IMR-90 (cell line): ENCODE measurements at regions not wholly inside any gene's neighbourhood (a gene's known extent, or its start where the extent isn't known, plus 50 kb on each side); places are given as distances from the start of the nearest gene placed in this dataset.

ENCODE experiments used
- ATAC-seq: fragments of 200-7000 bp; cut with Tn5 transposase; 2 replicates; pipeline ENCODE4 v1.9.1; 2020; ENCODE audit warnings: low read depth, mild to moderate bottlenecking, moderate library complexity
- BruUV-seq: library from RNA; stranded (reverse); fragments of 400-500 nt; replicated peaks from 2 replicates; lab custom pipeline; 2021; lab: Mats Ljungman, UMichigan
- CTCF ChIA-PET: fragments of 300-600 bp; formaldehyde crosslinking; extraction: SDS; loops from one replicate; lab custom pipeline; 2021; ENCODE audit warnings: antibody characterized with exemption; lab: Yijun Ruan, JAX
- POLR2A ChIA-PET: fragments of 300-600 bp; sonication (Branson Sonifier 250); formaldehyde crosslinking; loops from one replicate; lab custom pipeline; 2022; ENCODE audit warnings: antibody characterized with exemption; ENCODE audit not compliant: unreplicated experiment; lab: Charles Lee
- DNase-seq: peaks from one replicate; pipeline ENCODE4 v3.0.0; 2013
- H2AFZ ChIP-seq: replicated peaks from 2 replicates; pipeline ENCODE3; 2013; ENCODE audit warnings: low read length, mild to moderate bottlenecking; ENCODE audit not compliant: poor library complexity
- H2AK5ac ChIP-seq: 2 replicates; pipeline ENCODE4 v1.6.1; 2013; ENCODE audit warnings: low read depth, low read length, inconsistent platforms
- H2AK9ac ChIP-seq: replicated peaks from 2 replicates; pipeline ENCODE3; 2013; ENCODE audit warnings: mild to moderate bottlenecking, low read depth, low read length, moderate library complexity; ENCODE audit not compliant: poor library complexity
- H2BK120ac ChIP-seq: 2 replicates; pipeline ENCODE4 v1.6.1; 2013; ENCODE audit warnings: low read depth, low read length, inconsistent platforms
- H2BK15ac ChIP-seq: 3 replicates; pipeline ENCODE4 v1.6.1; 2013; ENCODE audit warnings: low read depth, low read length, inconsistent platforms
- H2BK20ac ChIP-seq: 2 replicates; pipeline ENCODE4 v1.6.1; 2013; ENCODE audit warnings: low read depth, mild to moderate bottlenecking, inconsistent platforms, low read length, moderate library complexity
- H2BK5ac ChIP-seq: 2 replicates; pipeline ENCODE4 v1.6.1; 2013; ENCODE audit warnings: mild to moderate bottlenecking, low read depth, low read length, inconsistent platforms; ENCODE audit not compliant: poor library complexity, severe bottlenecking
- H3K14ac ChIP-seq: replicated peaks from 2 replicates; pipeline ENCODE4 v1.6.1; 2013; ENCODE audit warnings: low read depth, low read length, inconsistent platforms
- H3K18ac ChIP-seq: 2 replicates; pipeline ENCODE4 v1.6.1; 2013; ENCODE audit warnings: low read depth, low read length, control low read depth
- H3K23ac ChIP-seq: 2 replicates; pipeline ENCODE4 v1.6.1; 2013; ENCODE audit warnings: low read depth, low read length, inconsistent platforms
- H3K27ac ChIP-seq: 2 replicates; pipeline ENCODE4 v1.5.1; 2013; ENCODE audit warnings: mild to moderate bottlenecking, control low read depth, low read length; ENCODE audit not compliant: insufficient read depth
- H3K27me3 ChIP-seq: 2 replicates; pipeline ENCODE4 v1.6.1; 2013; ENCODE audit warnings: low read length; ENCODE audit not compliant: control insufficient read depth, insufficient read depth
- H3K36me3 ChIP-seq: 2 replicates; pipeline ENCODE4 v1.6.1; 2013; ENCODE audit warnings: low read length, mixed read lengths; ENCODE audit not compliant: control insufficient read depth, insufficient read depth
- H3K4ac ChIP-seq: 2 replicates; pipeline ENCODE4 v1.6.1; 2013; ENCODE audit warnings: low read depth, low read length, inconsistent platforms
- H3K4me1 ChIP-seq: 2 replicates; pipeline ENCODE4 v1.6.1; 2013; ENCODE audit warnings: low read length, mixed read lengths; ENCODE audit not compliant: control insufficient read depth, insufficient read depth
- H3K4me2 ChIP-seq: 2 replicates; pipeline ENCODE4 v1.6.1; 2013; ENCODE audit warnings: low read depth, mild to moderate bottlenecking, control low read depth, low read length, moderate library complexity
- H3K4me3 ChIP-seq: 2 replicates; pipeline ENCODE4 v1.5.1; 2013; ENCODE audit warnings: low read depth, mild to moderate bottlenecking, control low read depth, low read length, moderate library complexity; ENCODE audit not compliant: insufficient read depth
- H3K56ac ChIP-seq: 2 replicates; pipeline ENCODE4 v1.6.1; 2013; ENCODE audit warnings: low read length, inconsistent platforms; ENCODE audit not compliant: insufficient read depth; ENCODE audit errors: extremely low read depth
- H3K79me1 ChIP-seq, 2 experiments: 2 replicates each; pipeline ENCODE4 v1.6.1; 2013; ENCODE audit warnings: low read length in 2 of 2, inconsistent platforms in 1 of 2, low read depth in 1 of 2
- H3K9ac ChIP-seq: 2 replicates; pipeline ENCODE4 v1.6.1; 2013; ENCODE audit warnings: low read depth, low read length, control low read depth
- H3K9me1 ChIP-seq: 2 replicates; pipeline ENCODE4 v1.6.1; 2013; ENCODE audit warnings: low read length, inconsistent platforms; ENCODE audit not compliant: insufficient read depth
- H3K9me3 ChIP-seq: 2 replicates; pipeline ENCODE4 v1.6.1; 2013; ENCODE audit warnings: low read length; ENCODE audit not compliant: control insufficient read depth, insufficient read depth
- H4K20me1 ChIP-seq: 2 replicates; pipeline ENCODE4 v1.6.1; 2013; ENCODE audit warnings: low read length, inconsistent platforms; ENCODE audit not compliant: insufficient read depth
- H4K5ac ChIP-seq: 2 replicates; pipeline ENCODE4 v1.6.1; 2013; ENCODE audit warnings: mild to moderate bottlenecking, low read depth, low read length, control low read depth
- H4K8ac ChIP-seq, 2 experiments: 2 replicates each; pipeline ENCODE4 v1.6.1; 2013; ENCODE audit warnings: low read depth in 2 of 2, low read length in 2 of 2, control low read depth in 1 of 2, inconsistent platforms in 1 of 2
- H4K91ac ChIP-seq: 2 replicates; pipeline ENCODE4 v1.6.1; 2013; ENCODE audit warnings: low read depth, low read length, inconsistent platforms; ENCODE audit not compliant: insufficient read depth
- BHLHE40 ChIP-seq: fragments of 150-350 bp; IDR thresholded peaks from 2 replicates; pipeline ENCODE4 v1.6.1; 2016; ENCODE audit warnings: mild to moderate bottlenecking, low read depth, low read length
- CHD1 ChIP-seq: IDR thresholded peaks from 2 replicates; pipeline ENCODE4 v1.6.1; 2012; ENCODE audit warnings: low read depth, low read length, improper control_type of control experiment
- FOS ChIP-seq: fragments of 150-350 bp; IDR thresholded peaks from 2 replicates; pipeline ENCODE4 v1.6.1; 2016; ENCODE audit warnings: low read depth, low read length
- MAFK ChIP-seq: IDR thresholded peaks from 2 replicates; pipeline ENCODE4 v1.6.1; 2012; ENCODE audit warnings: low read depth, low read length, improper control_type of control experiment
- MAZ ChIP-seq: IDR thresholded peaks from 2 replicates; pipeline ENCODE4 v1.6.1; 2012; ENCODE audit warnings: low read depth, mild to moderate bottlenecking, low read length, improper control_type of control experiment, moderate library complexity, borderline replicate concordance
- MXI1 ChIP-seq: IDR thresholded peaks from 2 replicates; pipeline ENCODE4 v1.6.1; 2012; ENCODE audit warnings: low read depth, mild to moderate bottlenecking, low read length, moderate library complexity, borderline replicate concordance
- POLR2A ChIP-seq: IDR thresholded peaks from 2 replicates; pipeline ENCODE4 v1.6.1; 2012; ENCODE audit warnings: mild to moderate bottlenecking, low read depth, low read length
- RFX5 ChIP-seq: IDR thresholded peaks from 2 replicates; pipeline ENCODE4 v1.8.0; 2012; ENCODE audit warnings: low read depth, mild to moderate bottlenecking, low read length, moderate library complexity
- SMC3 ChIP-seq: fragments of 150-350 bp; IDR thresholded peaks from 2 replicates; pipeline ENCODE4 v1.6.1; 2016; ENCODE audit warnings: low read depth, mild to moderate bottlenecking, antibody characterized with exemption, low read length, moderate library complexity
- WGBS, 2 experiments: methylation state at CpG; one replicate each; pipeline versions ENCODE4 v1.1.5 to v1.1.7; 2013; ENCODE audit warnings: missing lambda C conversion rate in 2 of 2; ENCODE audit not compliant: insufficient read length in 1 of 2; ENCODE audit errors: extremely low coverage in 2 of 2; 5-methylcytosine and 5-hydroxymethylcytosine counted together
- dilution Hi-C: fragments of 300-500 bp; cut with HindIII; formaldehyde crosslinking; loops from one replicate; pipeline ENCODE4 v1.14.3; 2018; ENCODE audit warnings: low sequenced_read_pairs; ENCODE audit not compliant: unreplicated experiment
- in situ Hi-C: fragments of 300-500 bp; cut with MboI; formaldehyde crosslinking; loops from 3 replicates; pipeline ENCODE4 v1.14.3; 2019; ENCODE audit warnings: low sequenced_read_pairs, inconsistent platforms, mixed read lengths
- intact Hi-C: fragments of 100-400 bp; cut with micrococcal nuclease; formaldehyde crosslinking; loops from 2 replicates; pipeline ENCODE4 v1.10.0; 2022
- TF ChIP-seq, protein P1 (sequence below): conservative IDR thresholded peaks from 2 replicates; pipeline ENCODE4 v1.5.1; 2012; ENCODE audit warnings: mild to moderate bottlenecking, low read depth, low read length, improper control_type of control experiment
- TF ChIP-seq, protein P2 (sequence below): fragments of 150-350 bp; IDR thresholded peaks from 2 replicates; pipeline ENCODE4 v1.6.1; 2016; ENCODE audit warnings: low read depth, mild to moderate bottlenecking, low read length, moderate library complexity, borderline replicate concordance

DNA sequence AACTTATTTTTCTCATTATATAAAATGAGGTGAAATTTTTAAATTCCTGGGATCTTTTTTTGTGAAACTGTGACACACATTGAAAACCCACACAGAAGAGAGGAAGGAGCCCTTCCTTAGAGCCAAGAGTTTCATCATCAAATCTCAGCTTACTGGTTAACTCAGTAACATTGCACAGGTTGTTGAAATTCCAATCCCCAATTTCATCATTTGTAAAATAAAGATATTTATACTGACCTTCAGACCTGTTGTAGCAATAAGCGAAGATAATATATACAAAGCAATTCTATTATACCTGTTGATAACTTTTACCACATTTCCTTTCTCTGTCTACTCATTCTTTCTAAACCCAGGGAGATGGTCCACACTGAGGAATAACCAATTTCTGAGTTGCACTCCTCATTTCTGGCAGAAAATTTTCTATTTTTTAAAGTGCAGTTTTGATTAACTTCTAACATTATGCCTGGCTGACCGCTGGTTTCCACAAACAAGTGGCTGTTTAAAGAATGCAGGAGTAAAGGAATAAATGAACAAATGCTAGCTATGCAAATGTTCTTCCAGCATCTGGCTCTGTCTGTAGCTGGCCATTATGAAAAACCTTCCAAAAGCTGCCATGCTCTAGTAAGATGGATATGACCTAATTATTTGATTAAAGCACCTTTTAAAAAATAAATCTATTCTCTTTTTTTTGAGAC is 105.7 kb upstream of the LINC00305 start:
- Histone ChIP-seq H2AK5ac (no peak overlapping the region), H3K23ac (no peak overlapping the region), H4K5ac (no peak overlapping the region), H3K4me1 (no peaks in the 10 kb centered on the region), H3K4me3 (no peak overlapping the region), H4K8ac (no peak overlapping the region), H3K18ac (no peak overlapping the region), H3K4ac (no peak overlapping the region), H3K36me3 (no peaks in the 10 kb centered on the region), H3K56ac (no peak overlapping the region), H3K9ac (no peak overlapping the region), H2BK120ac (no peak overlapping the region), H3K27me3 (no peaks in the 10 kb centered on the region), H4K20me1 (no peaks in the 10 kb centered on the region), H2BK15ac (no peak overlapping the region), H3K4me2 (no peak overlapping the region), H4K91ac (no peak overlapping the region), H3K9me1 (no peaks in the 10 kb centered on the region), H2BK5ac (no peak overlapping the region), H2BK20ac (no peak overlapping the region), H3K14ac (no peak overlapping the region), H3K9me3 (peaks cover 11% of the 10 kb centered on the region), H2AFZ (no peak overlapping the region), H3K27ac (no peak overlapping the region), H3K79me1 (no peaks in the 10 kb centered on the region), H2AK9ac (no peak overlapping the region)
- ChIA-PET POLR2A (no interaction called here), CTCF (no interaction called here)
- no peak for ATAC-seq
- dilution Hi-C loops (no loop called here), in situ Hi-C loops (no loop called here), intact Hi-C loops (no loop called here)
- no CpG with 5 or more reads among the region's 2 CpGs for WGBS, 2 experiments
- TF ChIP-seq FOS (no peak), MXI1 (no peak), SMC3 (no peak), RFX5 (no peak), BHLHE40 (no peak), MAFK (no peak), CHD1 (no peak), POLR2A (no peak), MAZ (no peak)
- TF ChIP-seq, protein P1, sequence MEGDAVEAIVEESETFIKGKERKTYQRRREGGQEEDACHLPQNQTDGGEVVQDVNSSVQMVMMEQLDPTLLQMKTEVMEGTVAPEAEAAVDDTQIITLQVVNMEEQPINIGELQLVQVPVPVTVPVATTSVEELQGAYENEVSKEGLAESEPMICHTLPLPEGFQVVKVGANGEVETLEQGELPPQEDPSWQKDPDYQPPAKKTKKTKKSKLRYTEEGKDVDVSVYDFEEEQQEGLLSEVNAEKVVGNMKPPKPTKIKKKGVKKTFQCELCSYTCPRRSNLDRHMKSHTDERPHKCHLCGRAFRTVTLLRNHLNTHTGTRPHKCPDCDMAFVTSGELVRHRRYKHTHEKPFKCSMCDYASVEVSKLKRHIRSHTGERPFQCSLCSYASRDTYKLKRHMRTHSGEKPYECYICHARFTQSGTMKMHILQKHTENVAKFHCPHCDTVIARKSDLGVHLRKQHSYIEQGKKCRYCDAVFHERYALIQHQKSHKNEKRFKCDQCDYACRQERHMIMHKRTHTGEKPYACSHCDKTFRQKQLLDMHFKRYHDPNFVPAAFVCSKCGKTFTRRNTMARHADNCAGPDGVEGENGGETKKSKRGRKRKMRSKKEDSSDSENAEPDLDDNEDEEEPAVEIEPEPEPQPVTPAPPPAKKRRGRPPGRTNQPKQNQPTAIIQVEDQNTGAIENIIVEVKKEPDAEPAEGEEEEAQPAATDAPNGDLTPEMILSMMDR = no peak
- TF ChIP-seq, protein P2, sequence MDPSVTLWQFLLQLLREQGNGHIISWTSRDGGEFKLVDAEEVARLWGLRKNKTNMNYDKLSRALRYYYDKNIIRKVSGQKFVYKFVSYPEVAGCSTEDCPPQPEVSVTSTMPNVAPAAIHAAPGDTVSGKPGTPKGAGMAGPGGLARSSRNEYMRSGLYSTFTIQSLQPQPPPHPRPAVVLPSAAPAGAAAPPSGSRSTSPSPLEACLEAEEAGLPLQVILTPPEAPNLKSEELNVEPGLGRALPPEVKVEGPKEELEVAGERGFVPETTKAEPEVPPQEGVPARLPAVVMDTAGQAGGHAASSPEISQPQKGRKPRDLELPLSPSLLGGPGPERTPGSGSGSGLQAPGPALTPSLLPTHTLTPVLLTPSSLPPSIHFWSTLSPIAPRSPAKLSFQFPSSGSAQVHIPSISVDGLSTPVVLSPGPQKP = no peak
- no peak for DNase-seq
- BruUV-seq = no TSS peak
